GM19035 (cell line): ENCODE measurements at regions not wholly inside any gene's neighbourhood (a gene's known extent, or its start where the extent isn't known, plus 50 kb on each side); places are given as distances from the start of the nearest gene placed in this dataset.

ENCODE experiments used
- ATAC-seq: cut with Tn5 transposase; IDR thresholded peaks from one replicate; pipeline ENCODE4 v1.9.1; 2021; ENCODE audit not compliant: unreplicated experiment

GRCh38 chr1:232386294-232386693 lies 243.6 kb downstream of the SIPA1L2 start:
- no peak for ATAC-seq

GRCh38 chr1:232385221-232385620 lies 244.7 kb downstream of the SIPA1L2 start:
- ATAC-seq: no peak

- ATAC-seq: no peak
These were observed 245.6 kb downstream of the SIPA1L2 start for GRCh38 chr1:232384171-232384883.

GRCh38 chr1:232383455-232384123 lies 246.3 kb downstream of the SIPA1L2 start:
- no peak for ATAC-seq

- no peak for ATAC-seq
These were observed 247.3 kb downstream of the SIPA1L2 start for GRCh38 chr1:232382671-232383070.

GRCh38 chr1:232381394-232382100 lies 248.4 kb downstream of the SIPA1L2 start:
- no peak for ATAC-seq

- no peak for ATAC-seq
These were observed 249.3 kb downstream of the SIPA1L2 start for GRCh38 chr1:232380596-232380995.

GRCh38 chr1:232380131-232380530 lies 249.8 kb downstream of the SIPA1L2 start:
- ATAC-seq: no peak

GRCh38 chr1:232379063-232379434 lies 250.9 kb downstream of the SIPA1L2 start:
- ATAC-seq: no peak

GRCh38 chr1:232378266-232379062 lies 251.5 kb downstream of the SIPA1L2 start:
- no peak for ATAC-seq

GRCh38 chr1:232377494-232377770 lies 252.5 kb downstream of the SIPA1L2 start:
- ATAC-seq: no peak

- no peak for ATAC-seq
These were observed 253.1 kb downstream of the SIPA1L2 start for GRCh38 chr1:232376632-232377493.

- ATAC-seq: no peak
These were observed 257.0 kb downstream of the SIPA1L2 start for GRCh38 chr1:232372841-232373440.

GRCh38 chr1:232372431-232372830 lies 257.5 kb downstream of the SIPA1L2 start:
- no peak for ATAC-seq

GRCh38 chr1:232369451-232370296 lies 260.3 kb downstream of the SIPA1L2 start:
- ATAC-seq: no peak

GRCh38 chr1:232368821-232369321 lies 261.1 kb downstream of the SIPA1L2 start:
- no peak for ATAC-seq

- no peak for ATAC-seq
These were observed 262.6 kb downstream of the SIPA1L2 start for GRCh38 chr1:232367293-232367692.

- no peak for ATAC-seq
These were observed 265.1 kb downstream of the SIPA1L2 start for GRCh38 chr1:232364654-232365382.
